ENCODE measurements at regions not wholly inside any gene's neighbourhood (a gene's known extent, or its start where the extent isn't known, plus 50 kb on each side); places are given as distances from the start of the nearest gene placed in this dataset.

DNA sequence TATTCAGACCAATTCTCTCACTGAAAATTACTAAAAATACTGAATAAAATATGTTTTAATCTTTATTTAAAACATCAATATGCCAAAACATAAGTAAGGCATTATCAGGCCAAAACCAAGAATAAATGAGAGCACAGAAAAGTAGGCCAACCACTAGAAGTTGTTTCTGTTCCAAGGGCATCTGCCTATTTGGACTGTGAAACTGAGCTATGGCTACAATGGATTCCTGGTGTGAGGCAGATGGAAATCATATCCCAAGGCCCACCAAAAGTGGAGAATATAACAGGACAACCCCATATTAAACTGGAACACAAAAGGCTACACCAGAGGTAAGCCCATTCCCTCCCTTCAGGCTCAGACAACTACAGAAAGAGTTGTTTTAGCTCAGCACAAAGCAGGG is 302.8 kb upstream of the IL12A start:
- TF ChIP-seq, protein P1, sequence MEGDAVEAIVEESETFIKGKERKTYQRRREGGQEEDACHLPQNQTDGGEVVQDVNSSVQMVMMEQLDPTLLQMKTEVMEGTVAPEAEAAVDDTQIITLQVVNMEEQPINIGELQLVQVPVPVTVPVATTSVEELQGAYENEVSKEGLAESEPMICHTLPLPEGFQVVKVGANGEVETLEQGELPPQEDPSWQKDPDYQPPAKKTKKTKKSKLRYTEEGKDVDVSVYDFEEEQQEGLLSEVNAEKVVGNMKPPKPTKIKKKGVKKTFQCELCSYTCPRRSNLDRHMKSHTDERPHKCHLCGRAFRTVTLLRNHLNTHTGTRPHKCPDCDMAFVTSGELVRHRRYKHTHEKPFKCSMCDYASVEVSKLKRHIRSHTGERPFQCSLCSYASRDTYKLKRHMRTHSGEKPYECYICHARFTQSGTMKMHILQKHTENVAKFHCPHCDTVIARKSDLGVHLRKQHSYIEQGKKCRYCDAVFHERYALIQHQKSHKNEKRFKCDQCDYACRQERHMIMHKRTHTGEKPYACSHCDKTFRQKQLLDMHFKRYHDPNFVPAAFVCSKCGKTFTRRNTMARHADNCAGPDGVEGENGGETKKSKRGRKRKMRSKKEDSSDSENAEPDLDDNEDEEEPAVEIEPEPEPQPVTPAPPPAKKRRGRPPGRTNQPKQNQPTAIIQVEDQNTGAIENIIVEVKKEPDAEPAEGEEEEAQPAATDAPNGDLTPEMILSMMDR (IDR thresholded peaks at IDR 0.05; ENCODE audit: poor library complexity, severe bottlenecking): no peak
- no peak for TF ChIP-seq EZH2 (IDR thresholded peaks at IDR 0.05; ENCODE audit: borderline replicate concordance, insufficient read depth, low read length, poor library complexity, severe bottlenecking)
- TF ChIP-seq SMC3 (conservative IDR thresholded peaks at IDR 0.05; ENCODE audit: poor library complexity): no peak
- no peak for TF ChIP-seq REST (IDR thresholded peaks at IDR 0.05; ENCODE audit: borderline replicate concordance)
- no peak for TF ChIP-seq RAD21 (conservative IDR thresholded peaks at IDR 0.05)
- TF ChIP-seq MXI1 (conservative IDR thresholded peaks at IDR 0.05; ENCODE audit: poor library complexity, severe bottlenecking): no peak

Measured in neural cell (in vitro differentiated cells).